C4-2B (cell line): ENCODE measurements at regions not wholly inside any gene's neighbourhood (a gene's known extent, or its start where the extent isn't known, plus 50 kb on each side); places are given as distances from the start of the nearest gene placed in this dataset.
"Not testable (repeated sequence)": the region's sequence is repeated elsewhere in the genome, so short reads cannot be mapped to it uniquely, and the experiment has no call there.

Experiments
- H3K27ac ChIP-seq: fragments of 450-650 bp; 2 replicates; pipeline ENCODE4 v1.5.1; 2017
- CTCF ChIP-seq: fragments of 450-650 bp; conservative IDR thresholded peaks from 2 replicates; pipeline ENCODE4 v1.5.1; 2017; ENCODE audit warnings: mild to moderate bottlenecking
- ZFX ChIP-seq: fragments of 450-650 bp; IDR thresholded peaks from 2 replicates; pipeline ENCODE4 v1.6.1; 2017

- TF ChIP-seq CTCF = no peak
- no peak for TF ChIP-seq ZFX
- no peak overlapping the region for H3K27ac ChIP-seq
Observed at GRCh38 chr16:86858501-86858900, 280.2 kb downstream of the FOXL1 start.

- not testable (repeated sequence) for H3K27ac ChIP-seq
Observed at GRCh38 chr16:86861270-86861858, 283.0 kb downstream of the FOXL1 start.

- no peak for TF ChIP-seq CTCF
- no peak for TF ChIP-seq ZFX
- H3K27ac ChIP-seq = no peak overlapping the region
Observed at GRCh38 chr16:86862595-86863280, 284.4 kb downstream of the FOXL1 start.

GRCh38 chr16:86863609-86864008 lies 285.3 kb downstream of the FOXL1 start:
- no peak overlapping the region for H3K27ac ChIP-seq
- TF ChIP-seq CTCF (no peak), ZFX (no peak)

DNA sequence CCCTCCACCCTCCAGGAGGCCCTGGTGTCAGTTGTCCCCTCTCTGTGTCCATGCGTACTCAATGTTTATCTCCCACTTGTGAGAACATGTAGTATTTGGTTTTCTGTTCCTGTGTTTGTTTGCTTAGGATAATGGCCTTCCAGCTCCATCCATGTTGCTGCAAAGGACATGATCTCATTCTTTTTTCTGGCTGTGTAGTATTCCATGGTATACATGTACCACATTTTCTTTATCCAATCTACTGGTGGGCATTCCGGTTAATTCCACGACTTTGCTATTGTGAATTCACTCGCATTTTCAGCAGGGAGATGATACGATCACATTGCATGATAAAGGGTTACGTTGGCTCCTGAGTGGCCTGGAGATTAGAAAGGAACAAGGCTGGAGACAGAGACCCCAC lies 286.2 kb downstream of the FOXL1 start:
- TF ChIP-seq ZFX (no peak), CTCF (no peak)
- no peak overlapping the region for H3K27ac ChIP-seq

DNA sequence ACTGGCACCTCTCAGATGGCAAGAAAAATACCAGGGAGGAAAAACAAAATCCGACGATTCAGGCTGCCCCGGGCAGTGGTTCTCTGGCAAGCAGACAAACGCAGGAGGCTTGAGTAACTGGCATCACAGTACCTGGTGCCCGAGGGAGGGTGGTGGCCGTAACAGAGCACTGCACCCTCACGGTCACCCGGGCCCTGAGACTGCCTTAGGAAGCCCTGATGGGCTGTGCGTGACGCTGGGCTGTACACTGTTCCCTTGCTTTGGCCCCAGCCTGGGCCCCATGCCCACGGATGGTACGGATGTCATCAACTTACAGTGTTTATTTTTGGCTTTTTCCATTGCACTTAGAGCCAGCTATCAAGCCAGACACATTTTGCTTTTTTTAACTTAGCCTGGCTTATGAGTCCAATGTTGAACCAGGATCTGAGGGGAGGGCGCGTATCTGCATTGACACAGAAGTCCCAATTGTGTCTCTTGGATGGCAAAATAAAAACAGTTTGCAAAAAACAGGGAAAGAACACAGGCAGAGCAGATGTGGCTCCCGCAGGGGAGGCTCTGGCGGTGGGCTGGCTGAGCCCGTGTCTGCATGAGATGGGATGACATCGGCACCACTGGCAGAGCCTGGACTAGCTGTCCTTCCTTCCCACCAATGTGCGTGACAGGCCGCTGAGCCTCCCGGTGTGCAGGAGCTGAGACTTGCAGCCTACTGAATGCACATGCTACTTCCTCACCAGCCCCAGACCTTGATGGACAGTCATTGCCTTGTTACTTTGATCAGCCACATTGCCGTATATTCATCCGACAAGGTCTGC lies 287.7 kb downstream of the FOXL1 start:
- TF ChIP-seq CTCF = no peak
- no peak for TF ChIP-seq ZFX
- no peak overlapping the region for H3K27ac ChIP-seq

- no peak overlapping the region for H3K27ac ChIP-seq
Observed at GRCh38 chr16:86866986-86867722, 288.8 kb downstream of the FOXL1 start.

More at GRCh38 chr16:86866986-86867722, 288.8 kb downstream of the FOXL1 start:
- TF ChIP-seq ZFX (no peak), CTCF (no peak)
